MM.1S (cell line): ENCODE measurements at regions not wholly inside any gene's neighbourhood (a gene's known extent, or its start where the extent isn't known, plus 50 kb on each side); places are given as distances from the start of the nearest gene placed in this dataset.

Experiments used
- EZH2 ChIP-seq: fragments of 300-600 bp; sonication (generic); optimal IDR thresholded peaks from 2 replicates; pipeline ENCODE3; 2017; ENCODE audit warnings: low read depth, mild to moderate bottlenecking, antibody characterized with exemption, low read length, mixed read lengths
- TF ChIP-seq, protein P1 (sequence below): fragments of 300-600 bp; sonication (generic); IDR thresholded peaks from 2 replicates; pipeline ENCODE4 v1.5.1; 2016; ENCODE audit warnings: antibody characterized with exemption, low read length, mixed read lengths

DNA sequence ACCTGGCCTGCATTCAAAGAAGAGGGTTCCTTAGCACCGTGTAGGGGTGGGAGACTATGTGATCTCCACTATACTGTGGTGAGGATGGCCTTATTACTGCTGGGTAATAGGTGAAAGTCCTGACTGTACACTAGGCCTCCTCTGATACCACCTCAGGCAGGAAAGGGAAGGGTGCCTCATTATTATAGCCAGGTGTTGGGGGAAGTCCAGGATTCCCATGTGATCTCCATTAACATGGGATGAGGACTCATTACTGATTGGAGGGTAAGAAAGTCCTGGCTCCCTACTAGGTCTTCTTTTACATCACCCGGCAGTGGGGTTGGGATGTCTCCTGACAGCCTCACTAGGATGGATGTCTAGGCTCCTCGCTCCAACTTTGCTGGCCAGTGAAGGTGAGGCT, 252.1 kb downstream of the LRIG3 start:
- TF ChIP-seq, protein P1, sequence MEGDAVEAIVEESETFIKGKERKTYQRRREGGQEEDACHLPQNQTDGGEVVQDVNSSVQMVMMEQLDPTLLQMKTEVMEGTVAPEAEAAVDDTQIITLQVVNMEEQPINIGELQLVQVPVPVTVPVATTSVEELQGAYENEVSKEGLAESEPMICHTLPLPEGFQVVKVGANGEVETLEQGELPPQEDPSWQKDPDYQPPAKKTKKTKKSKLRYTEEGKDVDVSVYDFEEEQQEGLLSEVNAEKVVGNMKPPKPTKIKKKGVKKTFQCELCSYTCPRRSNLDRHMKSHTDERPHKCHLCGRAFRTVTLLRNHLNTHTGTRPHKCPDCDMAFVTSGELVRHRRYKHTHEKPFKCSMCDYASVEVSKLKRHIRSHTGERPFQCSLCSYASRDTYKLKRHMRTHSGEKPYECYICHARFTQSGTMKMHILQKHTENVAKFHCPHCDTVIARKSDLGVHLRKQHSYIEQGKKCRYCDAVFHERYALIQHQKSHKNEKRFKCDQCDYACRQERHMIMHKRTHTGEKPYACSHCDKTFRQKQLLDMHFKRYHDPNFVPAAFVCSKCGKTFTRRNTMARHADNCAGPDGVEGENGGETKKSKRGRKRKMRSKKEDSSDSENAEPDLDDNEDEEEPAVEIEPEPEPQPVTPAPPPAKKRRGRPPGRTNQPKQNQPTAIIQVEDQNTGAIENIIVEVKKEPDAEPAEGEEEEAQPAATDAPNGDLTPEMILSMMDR = no peak
- no peak for TF ChIP-seq EZH2
